Ishikawa (cell line): ENCODE measurements at regions not wholly inside any gene's neighbourhood (a gene's known extent, or its start where the extent isn't known, plus 50 kb on each side); places are given as distances from the start of the nearest gene placed in this dataset.

Source experiments
- CEBPB ChIP-seq: IDR thresholded peaks from 2 replicates; pipeline ENCODE4 v1.6.1; 2012
- CREB1 ChIP-seq: IDR thresholded peaks from 2 replicates; pipeline ENCODE4 v1.6.1; 2012; ENCODE audit warnings: low read depth
- EGR1 ChIP-seq: IDR thresholded peaks from 2 replicates; pipeline ENCODE4 v1.6.1; 2012
- EP300 ChIP-seq: IDR thresholded peaks from 2 replicates; pipeline ENCODE4 v1.6.1; 2012; ENCODE audit warnings: borderline replicate concordance
- FOXM1 ChIP-seq: IDR thresholded peaks from 2 replicates; pipeline ENCODE4 v1.6.1; 2012; ENCODE audit warnings: low read depth, borderline replicate concordance
- MAX ChIP-seq: IDR thresholded peaks from 2 replicates; pipeline ENCODE4 v1.6.1; 2012
- NFIC ChIP-seq: IDR thresholded peaks from 2 replicates; pipeline ENCODE4 v1.6.1; 2012
- RAD21 ChIP-seq: IDR thresholded peaks from 2 replicates; pipeline ENCODE4 v1.6.1; 2012; ENCODE audit warnings: low read depth
- REST ChIP-seq: IDR thresholded peaks from 2 replicates; pipeline ENCODE4 v1.6.1; 2012; ENCODE audit warnings: low read depth, mild to moderate bottlenecking
- TAF1 ChIP-seq: IDR thresholded peaks from 2 replicates; pipeline ENCODE4 v1.6.1; 2012; ENCODE audit warnings: low read depth, mild to moderate bottlenecking
- TCF12 ChIP-seq: IDR thresholded peaks from 2 replicates; pipeline ENCODE4 v1.6.1; 2012; ENCODE audit warnings: low read depth
- TEAD4 ChIP-seq: IDR thresholded peaks from 2 replicates; pipeline ENCODE4 v1.6.1; 2012
- USF1 ChIP-seq: IDR thresholded peaks from 2 replicates; pipeline ENCODE4 v1.6.1; 2012
- YY1 ChIP-seq: IDR thresholded peaks from 2 replicates; pipeline ENCODE4 v1.6.1; 2012; ENCODE audit warnings: low read depth
- ZBTB7A ChIP-seq: IDR thresholded peaks from 2 replicates; pipeline ENCODE4 v1.6.1; 2012; ENCODE audit warnings: low read depth

DNA sequence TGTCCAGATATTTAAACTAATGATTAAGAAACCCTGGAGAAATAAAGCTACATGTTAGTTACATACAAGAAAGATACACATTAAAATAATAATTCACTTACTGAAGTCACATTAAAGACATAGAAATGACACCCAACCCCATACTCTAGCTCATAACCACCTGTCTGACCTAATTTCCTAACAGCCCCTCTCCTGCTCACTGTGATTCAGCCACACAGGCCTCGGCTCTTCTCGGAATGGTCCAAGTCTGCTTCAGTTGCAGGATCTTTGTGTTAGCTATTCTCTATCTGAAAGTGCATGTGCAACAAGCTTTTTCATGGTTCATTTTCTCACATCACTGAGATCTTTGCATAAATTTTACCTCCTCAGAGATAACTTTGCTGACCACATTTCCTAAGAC, 209.8 kb downstream of the TM2D1 start:
- TF ChIP-seq USF1 (no peak), CREB1 (no peak), NFIC (no peak), TAF1 (no peak), MAX (no peak), FOXM1 (no peak), YY1 (no peak), CEBPB (no peak), RAD21 (no peak), EGR1 (no peak), TEAD4 (no peak), EP300 (no peak), ZBTB7A (no peak), REST (no peak), TCF12 (no peak)
